C4-2B (cell line): ENCODE measurements at regions not wholly inside any gene's neighbourhood (a gene's known extent, or its start where the extent isn't known, plus 50 kb on each side); places are given as distances from the start of the nearest gene placed in this dataset.

Experiments
- H3K27ac ChIP-seq: fragments of 450-650 bp; 2 replicates; pipeline ENCODE4 v1.5.1; 2017
- ZFX ChIP-seq: fragments of 450-650 bp; IDR thresholded peaks from 2 replicates; pipeline ENCODE4 v1.6.1; 2017
- TF ChIP-seq, protein P1 (sequence below): fragments of 450-650 bp; conservative IDR thresholded peaks from 2 replicates; pipeline ENCODE4 v1.5.1; 2017; ENCODE audit warnings: mild to moderate bottlenecking

DNA sequence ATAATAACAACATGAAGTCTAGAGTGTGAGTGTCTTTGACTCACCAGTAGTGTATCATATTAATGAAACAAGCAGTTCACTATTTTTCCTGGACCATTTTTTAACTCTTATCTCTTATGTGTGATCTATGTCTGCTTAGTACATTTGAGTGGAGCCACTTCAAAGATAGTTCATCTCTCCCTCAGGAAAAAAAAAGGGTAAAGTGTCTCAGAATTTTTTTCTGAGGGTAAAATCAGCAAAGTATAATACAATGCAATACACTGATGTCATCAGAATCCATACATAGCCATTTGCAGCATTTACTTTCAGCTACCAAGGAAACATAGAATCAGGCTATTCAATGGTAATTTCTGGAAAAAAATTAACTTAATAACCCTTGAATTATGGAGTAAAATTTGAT, 706.7 kb downstream of the DNAJB9 start:
- no peak overlapping the region for H3K27ac ChIP-seq
- no peak for TF ChIP-seq ZFX
- TF ChIP-seq, protein P1, sequence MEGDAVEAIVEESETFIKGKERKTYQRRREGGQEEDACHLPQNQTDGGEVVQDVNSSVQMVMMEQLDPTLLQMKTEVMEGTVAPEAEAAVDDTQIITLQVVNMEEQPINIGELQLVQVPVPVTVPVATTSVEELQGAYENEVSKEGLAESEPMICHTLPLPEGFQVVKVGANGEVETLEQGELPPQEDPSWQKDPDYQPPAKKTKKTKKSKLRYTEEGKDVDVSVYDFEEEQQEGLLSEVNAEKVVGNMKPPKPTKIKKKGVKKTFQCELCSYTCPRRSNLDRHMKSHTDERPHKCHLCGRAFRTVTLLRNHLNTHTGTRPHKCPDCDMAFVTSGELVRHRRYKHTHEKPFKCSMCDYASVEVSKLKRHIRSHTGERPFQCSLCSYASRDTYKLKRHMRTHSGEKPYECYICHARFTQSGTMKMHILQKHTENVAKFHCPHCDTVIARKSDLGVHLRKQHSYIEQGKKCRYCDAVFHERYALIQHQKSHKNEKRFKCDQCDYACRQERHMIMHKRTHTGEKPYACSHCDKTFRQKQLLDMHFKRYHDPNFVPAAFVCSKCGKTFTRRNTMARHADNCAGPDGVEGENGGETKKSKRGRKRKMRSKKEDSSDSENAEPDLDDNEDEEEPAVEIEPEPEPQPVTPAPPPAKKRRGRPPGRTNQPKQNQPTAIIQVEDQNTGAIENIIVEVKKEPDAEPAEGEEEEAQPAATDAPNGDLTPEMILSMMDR: no peak

GRCh38 chr7:109282726-109283125, 713.1 kb downstream of the DNAJB9 start:
- TF ChIP-seq, protein P1: no peak
- TF ChIP-seq ZFX: no peak
- no peak overlapping the region for H3K27ac ChIP-seq

DNA sequence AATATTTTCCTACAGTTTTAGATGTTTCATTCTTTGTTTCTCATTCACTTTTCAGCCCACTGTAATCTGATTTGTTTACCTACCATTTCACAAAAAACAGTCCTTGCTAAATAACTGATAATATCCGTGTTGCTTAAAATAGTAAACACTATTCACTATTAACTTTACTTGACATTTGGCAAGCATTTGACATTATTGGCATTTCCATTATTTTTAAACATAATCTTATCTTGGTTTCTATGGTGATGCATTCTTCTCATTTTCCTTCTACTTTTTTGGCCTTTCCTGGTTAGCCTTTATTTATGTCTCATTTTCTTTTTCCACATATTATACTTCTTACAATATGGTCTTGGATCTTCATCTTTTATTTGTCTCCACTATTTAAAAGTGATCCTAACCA, 715.3 kb downstream of the DNAJB9 start:
- H3K27ac ChIP-seq: no peak overlapping the region
- TF ChIP-seq, protein P1: no peak
- no peak for TF ChIP-seq ZFX

GRCh38 chr7:109295158-109295557, 725.5 kb downstream of the DNAJB9 start:
- TF ChIP-seq, protein P1: no peak
- TF ChIP-seq ZFX: no peak
- no peak overlapping the region for H3K27ac ChIP-seq

DNA sequence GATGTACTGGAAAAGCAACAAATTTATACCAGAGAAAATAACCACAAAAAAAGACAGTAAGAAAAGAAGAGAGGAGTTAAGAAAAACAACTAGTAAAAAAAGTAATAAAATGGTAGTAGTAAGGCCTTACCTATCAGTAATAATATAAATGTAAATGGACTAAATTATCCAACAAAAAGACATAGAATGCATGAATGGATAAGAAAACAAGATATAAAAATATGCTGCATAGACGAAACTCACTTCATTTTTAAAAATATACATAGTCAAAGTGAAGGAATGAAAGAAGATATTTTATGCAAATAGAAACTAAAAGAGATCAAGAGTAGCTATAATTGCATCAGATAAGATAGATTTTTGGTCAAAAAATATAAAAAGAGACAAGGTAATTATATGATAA, 739.1 kb downstream of the DNAJB9 start:
- H3K27ac ChIP-seq: no peak overlapping the region
- TF ChIP-seq, protein P1: no peak
- TF ChIP-seq ZFX: no peak

DNA sequence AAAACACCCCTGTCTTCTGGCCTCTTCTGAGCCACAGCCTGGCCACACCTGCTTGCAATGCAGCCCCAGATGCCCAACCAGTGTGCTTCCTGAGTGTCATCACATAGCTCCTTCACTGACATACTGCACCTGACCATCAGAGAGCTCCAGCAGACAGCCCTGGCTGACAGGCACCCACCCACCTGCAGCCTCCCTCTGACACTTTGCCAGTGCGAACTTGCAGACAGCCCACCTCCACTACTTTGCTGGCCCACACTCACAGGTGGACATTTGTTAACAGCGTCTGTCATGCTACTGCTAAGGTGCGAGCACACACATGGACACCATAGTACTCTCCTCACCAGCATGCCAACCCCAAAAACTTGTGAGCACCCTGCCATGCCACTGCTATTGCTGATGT, 740.1 kb downstream of the DNAJB9 start:
- TF ChIP-seq, protein P1: no peak
- TF ChIP-seq ZFX: no peak

DNA sequence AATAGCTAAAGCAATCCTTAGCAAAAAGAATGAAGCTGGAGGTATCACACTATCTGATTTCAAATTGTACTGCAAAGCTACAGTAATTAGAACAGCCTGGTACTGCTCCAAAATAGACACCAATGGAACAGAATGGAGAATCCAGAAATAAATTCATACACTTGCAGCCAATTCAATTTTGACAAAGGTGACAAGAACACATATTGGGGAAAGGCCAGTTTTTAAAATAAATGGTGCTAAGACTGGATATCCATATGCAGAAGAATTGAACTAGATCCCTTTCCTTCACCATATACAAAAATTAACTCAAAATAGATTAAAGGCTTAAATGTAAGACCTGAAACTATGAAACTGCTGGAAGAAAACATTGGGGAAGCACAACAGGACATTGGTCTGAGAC, 748.5 kb downstream of the DNAJB9 start:
- no peak overlapping the region for H3K27ac ChIP-seq
- TF ChIP-seq, protein P1: no peak
- no peak for TF ChIP-seq ZFX

More for the DNA sequence above, 740.1 kb downstream of the DNAJB9 start:
- H3K27ac ChIP-seq: no peak overlapping the region
